Frontal cortex (tissue), 3 donors: ENCODE measurements at regions not wholly inside any gene's neighbourhood (a gene's known extent, or its start where the extent isn't known, plus 50 kb on each side); places are given as distances from the start of the nearest gene placed in this dataset.
"Not testable (repeated sequence)": the region's sequence is repeated elsewhere in the genome, so short reads cannot be mapped to it uniquely, and the experiment has no call there.

Experiments used
- DNase-seq, 2 donors: peaks; one replicate each; pipeline ENCODE4 v3.0.0; 2012; ENCODE audit warnings: low spot score in 2 of 2
- FAIRE-seq: peaks from 2 replicates; lab custom pipeline; 2012; peaks lifted over from hg19 to GRCh38; lab: Jason Lieb, UNC
- donor health status: control.
- donor health status: control.
- donor health status: control.

DNA sequence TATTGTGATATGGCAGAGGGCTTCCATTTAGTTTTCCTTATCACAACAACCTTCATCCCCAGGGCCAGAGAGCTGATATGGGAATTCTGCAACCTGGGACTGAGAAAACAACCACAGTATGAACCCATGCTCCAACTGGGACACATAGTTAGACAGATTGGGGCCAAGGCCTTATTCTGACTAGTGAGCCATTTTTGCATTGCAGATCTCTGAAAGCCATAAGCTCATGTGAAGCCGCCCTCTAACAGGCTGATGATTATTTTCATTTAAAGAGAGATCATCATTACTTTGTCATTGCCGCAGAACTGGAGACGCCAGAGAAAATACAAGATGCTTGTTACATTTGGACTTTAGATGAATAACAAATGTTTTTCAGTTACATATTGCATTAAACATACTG lies 791.7 kb upstream of the POM121L12 start:
- no peak for FAIRE-seq
- no peak for DNase-seq

DNA sequence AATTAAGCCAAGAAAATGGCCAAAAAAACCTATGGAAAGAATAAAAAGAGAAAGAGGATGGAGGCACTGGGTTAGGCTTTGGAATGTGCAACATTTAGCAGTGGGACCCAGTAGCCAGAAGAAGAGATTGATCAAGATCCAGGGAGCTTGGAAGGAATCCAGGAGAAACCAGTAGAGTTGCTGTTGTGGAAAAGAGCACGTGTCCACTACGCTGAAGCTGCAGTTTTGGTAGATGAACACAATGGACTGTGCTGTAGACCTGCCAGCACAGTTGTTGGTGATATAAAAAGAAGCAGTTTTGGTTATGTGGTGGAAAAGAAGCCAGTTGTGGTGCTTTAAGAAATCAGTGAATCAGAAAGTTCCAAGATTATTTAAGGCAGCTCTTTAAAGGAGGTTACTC lies 802.2 kb upstream of the POM121L12 start:
- no peak for DNase-seq
- no peak for FAIRE-seq

DNA sequence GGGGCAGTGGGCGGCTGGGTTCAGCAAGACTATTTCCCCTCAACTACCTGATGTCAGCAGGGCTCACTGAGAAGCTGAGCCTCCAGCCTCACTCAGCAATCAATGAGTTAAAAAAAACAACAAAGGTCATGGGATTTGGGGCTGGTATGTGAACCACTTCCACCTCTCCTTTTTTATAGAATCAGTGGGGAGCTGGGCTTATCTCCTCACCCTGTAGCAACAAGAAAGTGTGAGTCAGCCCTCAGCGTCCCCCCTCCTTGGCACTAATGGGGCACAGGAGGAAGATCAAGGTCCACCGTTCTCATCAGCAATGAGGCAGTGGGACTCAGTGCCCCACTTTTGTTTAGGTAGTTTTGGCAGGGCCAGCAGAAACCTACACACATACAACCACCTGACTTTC lies 823.5 kb upstream of the POM121L12 start:
- DNase-seq (no peak), FAIRE-seq (no peak)

DNA sequence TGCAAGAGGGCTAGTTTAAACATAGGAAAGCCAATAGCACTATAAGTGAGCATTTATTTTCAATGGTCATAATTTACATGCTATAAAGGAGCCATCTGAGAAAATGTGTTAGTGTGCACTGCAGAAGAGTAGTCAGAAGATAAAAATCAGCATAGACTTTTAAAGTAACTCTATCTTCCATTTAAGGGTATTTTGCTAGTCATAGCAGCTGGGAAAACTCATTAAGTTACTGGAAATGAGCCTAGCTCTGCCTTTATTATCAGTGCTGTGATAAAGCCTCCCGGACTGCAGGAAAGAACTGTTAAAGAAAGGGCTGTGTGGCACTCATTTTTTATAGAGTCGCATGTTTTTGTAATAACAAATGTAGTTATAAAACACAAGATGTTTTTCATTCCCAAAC lies 825.8 kb upstream of the POM121L12 start:
- no peak for FAIRE-seq
- DNase-seq: no peak

DNA sequence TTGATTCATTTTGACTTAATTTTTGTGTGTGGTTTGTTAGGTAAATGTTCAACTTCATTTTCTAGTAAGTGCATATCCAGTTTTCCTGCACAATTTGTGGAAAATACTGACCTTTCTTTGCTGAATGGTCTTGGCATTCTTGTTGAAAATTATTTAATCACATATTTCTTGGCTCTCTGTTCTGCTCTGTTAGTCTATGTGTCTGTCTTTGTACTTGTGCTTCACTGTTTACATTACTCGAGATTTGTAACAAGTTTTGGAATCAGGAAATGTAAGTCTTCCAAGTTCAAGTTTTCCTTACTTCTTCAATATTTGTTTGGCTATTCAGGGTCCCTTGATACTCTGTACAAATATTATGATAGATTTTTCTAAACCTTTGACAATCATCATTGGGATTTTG lies 838.2 kb upstream of the POM121L12 start:
- FAIRE-seq (no peak), DNase-seq (no peak)

DNA sequence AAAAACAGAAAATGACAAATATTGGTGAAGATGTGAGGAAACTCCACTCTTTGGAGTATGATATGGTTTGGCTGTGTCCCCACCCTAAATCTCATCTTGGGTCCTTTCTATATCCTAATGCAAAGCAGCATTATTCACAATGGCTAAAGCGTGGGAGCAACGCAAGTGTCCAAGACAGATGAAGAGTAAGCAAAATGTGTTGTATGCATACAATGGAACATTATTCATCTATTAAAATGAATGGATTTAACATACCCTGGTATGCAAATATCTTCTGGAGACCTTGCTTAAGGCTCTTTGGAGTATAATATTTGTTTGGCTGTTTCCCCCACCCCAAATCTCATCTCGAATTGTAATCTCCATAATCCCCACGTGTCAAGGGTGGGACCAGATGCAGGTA lies 839.8 kb upstream of the POM121L12 start:
- no peak for DNase-seq

DNA sequence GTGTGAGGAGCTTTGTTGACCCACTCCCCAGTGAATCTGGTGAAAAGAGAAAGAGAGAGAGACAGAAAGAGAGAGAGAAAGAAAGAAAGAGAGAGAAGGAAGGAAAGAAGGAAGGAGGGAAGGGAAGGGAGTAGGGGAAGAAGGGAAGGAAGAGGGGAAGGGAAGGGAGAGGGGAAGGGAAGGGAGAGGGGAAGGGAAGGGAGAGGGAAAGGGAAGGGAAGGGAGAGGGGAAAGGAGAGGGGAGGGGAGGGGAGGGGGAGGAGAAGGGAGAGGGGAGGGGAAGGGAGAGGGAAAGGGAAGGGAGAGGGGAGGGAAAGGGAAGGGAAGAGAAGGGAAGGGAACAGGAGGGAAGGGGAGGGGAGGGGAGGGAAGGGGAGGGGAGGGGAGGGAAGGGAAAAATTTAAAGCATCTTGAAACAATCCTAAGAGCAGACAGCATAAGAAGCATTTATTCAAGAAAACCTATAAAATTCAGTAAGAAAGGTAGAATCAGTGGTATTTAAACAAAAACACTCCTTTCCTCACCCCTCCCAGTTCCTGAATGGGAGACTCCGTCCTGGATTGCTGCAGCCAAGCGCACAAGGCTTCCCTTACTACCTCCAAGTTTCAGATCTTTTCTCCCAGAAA lies 846.2 kb upstream of the POM121L12 start:
- DNase-seq (no peak), FAIRE-seq (no peak)

More for the DNA sequence above, 839.8 kb upstream of the POM121L12 start:
- FAIRE-seq: no peak

DNA sequence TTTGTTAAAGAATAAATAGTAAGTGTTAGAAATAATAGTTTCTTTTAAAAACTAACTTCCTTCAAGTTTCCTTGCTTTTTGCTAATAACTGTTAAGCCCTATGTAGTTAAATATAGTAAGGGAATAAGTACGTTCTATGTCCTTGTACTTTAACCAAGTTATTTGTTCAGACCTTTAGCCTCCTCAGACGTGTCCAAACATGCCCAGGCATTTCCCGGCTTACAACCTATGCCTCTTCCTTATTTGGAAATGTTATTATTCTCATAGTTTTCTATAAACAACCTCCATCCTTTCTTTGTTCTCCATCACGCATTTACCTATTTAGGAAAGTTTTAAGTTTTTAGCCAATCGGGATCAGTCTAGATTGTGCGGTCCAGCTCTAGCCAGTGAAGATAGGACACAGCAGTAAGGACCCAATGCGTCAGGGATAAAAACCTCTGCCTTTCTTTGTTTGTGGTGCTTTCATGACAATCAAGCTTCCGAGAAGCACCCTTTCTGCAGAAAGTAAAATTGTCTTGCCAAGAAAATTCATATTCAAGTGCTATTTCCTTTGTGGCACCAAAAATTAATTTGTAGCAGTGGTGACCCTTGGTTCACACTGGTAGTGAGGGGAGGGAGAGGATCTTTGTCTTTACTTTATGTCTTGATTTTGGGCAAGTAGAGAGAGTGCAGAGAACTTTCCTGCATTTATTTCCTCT lies 851.3 kb upstream of the POM121L12 start:
- DNase-seq (no peak), FAIRE-seq (no peak)

DNA sequence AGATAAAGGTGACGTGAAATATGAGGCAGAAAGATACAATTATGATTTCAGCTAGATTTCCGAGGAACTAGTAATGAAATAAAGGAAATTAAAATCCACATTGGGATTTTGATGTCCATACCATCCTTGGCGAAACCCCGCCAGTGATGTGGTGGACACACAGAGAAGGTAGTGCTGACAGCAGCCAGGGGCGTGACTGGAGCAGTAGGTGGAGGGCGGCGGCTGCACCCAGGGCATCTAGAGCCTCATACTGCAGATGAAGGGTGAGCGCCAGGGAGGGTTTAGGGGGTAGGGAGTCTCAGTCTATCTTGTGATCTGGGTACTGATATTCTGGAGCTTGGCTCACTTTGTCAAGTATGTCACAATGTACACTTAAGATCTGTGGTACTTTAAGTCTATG lies 855.5 kb upstream of the POM121L12 start:
- FAIRE-seq (no peak), DNase-seq (no peak)

DNA sequence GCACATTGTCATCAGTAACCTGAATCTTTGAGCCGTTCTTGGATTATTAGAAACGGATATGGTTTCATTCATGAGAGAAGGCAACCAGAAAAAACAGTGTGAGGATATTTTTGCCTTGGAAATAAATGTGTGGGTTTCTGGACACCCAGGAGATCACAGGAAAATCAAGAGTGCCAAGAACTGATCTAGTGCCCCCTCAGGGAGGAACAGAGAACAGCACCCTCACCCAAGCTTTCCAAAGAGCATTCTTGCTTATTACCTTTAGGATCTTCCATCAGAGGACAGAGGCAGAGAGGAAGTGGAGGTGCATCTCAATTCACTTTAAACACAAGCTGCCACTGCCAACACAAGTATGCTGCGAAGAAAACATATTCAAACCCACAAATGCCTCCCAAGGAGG lies 851.5 kb upstream of the COBL start:
- DNase-seq (no peak), FAIRE-seq (no peak)

DNA sequence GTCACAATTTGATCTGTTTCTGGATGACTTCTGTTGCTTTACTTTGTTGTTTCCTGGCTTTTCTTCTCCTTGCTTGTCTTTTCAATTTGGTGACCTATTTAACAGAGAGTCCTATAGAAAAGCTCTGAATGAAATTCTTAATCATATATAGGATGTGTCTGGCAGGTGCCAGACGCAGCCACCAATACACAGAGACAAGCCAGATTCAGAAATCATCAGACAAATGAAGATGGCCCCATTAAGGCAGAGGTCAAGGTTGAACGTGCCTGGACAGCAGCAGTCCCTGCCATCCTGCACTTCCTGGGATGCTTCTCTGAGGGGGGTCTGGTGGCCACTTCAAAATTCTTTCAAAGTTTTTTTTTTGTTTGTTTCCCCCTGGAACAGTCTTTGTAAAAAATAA lies 846.7 kb upstream of the COBL start:
- no peak for DNase-seq
- FAIRE-seq: no peak

DNA sequence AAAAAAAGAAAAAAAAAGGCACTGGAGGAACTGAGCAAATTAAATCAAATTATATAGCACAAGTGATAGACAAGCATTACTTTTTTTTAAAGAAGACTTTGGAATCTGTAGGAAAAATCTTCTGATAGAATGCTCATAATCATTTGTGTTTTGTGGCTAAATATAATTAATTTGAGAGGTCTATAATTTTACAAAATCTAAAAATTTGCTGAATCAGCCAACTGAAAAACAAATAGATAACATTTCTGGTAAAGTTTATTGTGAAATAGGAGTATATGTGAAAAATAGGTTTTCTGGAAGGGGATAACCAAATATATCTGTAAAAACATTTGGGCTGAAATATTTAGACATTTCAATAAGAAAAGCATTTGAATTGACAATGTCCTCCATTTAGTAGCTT lies 844.9 kb upstream of the COBL start:
- DNase-seq (no peak), FAIRE-seq (no peak)

DNA sequence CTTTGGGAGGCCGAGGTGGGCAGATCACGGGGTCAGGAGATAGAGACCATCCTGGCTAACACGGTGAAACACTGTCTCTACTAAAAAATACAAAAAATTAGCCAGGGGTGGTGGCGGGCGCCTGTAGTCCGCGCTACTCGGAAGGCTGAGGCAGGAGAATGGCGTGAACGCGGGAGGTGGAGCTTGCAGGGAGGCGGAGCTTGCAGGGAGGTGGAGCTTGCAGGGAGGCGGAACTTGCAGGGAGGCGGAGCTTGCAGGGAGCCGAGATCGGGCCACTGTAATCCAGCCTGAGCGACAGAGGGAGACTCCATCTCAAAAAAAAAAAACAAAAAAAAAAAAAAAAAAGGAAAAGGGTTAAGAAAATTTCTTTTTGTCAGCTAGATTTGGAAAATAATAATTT lies 842.8 kb upstream of the COBL start:
- DNase-seq, FAIRE-seq: not testable (repeated sequence)

DNA sequence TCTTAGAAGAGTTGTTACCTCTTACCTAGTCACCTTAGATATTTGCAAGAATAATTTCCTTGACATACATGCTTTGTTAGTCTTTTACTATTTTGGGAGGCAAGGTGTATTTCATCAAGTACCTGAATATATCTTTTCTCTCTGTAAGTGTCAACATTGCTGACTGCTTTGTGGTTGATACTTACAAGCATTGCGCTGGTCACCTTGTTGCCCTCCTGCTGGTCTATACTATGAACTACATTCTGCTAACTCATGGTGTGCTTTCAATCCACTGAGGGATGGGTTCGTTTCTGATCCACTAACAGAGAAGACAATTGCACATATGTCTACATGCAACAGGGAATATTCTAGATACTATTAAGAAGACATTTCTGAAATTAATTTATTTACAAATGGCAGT lies 837.8 kb upstream of the COBL start:
- FAIRE-seq: no peak
- DNase-seq: no peak

DNA sequence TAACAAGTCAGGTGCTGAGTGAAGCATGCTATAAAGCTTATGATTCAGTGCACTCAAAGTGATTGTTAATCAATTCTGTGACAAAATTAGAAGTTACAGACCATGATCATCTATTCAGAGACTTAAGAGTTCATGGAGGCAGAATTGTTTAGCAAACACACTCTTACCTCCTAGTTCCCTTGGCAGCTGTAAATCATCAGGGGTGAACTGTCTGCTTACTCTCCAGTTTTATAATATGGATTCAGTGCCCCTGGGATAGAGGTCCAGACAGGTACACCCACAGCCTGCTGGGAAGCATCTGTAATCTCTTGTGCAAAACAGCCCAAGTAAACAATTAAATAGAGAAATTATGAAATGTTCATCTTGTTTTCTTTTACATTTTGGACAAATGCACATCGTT lies 835.0 kb upstream of the COBL start:
- no peak for FAIRE-seq

DNA sequence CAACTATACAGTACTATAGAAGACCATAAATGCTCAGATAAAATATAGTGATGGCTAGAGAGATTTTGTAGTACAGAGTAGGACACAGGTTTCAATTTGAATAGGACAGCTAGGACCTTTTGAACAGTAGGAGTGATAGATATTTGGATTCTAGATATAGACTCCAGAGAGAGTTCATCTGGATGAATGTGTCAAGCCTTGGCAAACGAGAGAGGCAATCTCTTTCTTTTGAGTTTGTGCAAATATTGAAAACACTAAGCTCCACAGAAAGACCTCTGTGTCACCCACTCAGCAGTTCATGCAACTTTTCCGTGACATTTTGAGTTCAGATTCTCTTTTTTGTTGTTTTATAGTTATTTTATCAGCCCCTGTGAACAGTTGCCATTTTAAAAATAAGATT lies 834.3 kb upstream of the COBL start:
- no peak for FAIRE-seq
- no peak for DNase-seq

More for the DNA sequence above, 835.0 kb upstream of the COBL start:
- DNase-seq: no peak

DNA sequence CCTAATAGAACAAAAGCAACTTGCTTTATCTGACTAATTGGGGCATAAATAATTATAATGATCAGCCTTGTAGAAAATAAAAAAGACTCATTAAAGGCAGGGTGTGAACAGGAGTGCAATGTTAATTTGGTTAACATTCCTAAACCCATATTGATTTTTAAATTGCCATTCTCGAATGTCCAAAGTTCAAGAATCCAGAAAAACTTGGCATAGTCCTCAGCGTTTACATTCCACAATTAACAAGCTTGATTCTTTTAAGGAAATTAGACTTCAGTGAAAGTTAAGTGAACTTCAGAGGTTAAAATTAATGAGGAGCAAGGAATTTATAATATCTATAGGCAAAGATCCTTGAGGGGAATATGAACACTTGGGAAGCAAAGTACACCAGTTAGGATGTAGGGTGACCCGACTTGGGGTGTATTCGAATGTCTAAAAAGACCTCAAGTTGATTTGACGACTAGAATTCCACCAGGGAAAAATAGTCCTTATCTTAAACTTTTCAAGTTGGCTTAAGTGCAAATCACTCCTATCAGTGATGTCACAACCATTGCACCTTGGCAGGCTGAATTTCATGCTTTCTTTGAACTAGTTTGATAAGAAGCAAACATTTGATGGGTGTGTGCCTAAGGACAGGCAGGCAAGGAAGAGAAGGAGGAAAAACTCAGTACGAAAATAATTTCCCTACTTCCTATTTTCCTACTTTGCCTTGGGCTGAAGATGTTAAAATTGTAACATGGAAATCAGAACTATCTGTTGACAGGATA lies 830.4 kb upstream of the COBL start:
- FAIRE-seq: no peak

DNA sequence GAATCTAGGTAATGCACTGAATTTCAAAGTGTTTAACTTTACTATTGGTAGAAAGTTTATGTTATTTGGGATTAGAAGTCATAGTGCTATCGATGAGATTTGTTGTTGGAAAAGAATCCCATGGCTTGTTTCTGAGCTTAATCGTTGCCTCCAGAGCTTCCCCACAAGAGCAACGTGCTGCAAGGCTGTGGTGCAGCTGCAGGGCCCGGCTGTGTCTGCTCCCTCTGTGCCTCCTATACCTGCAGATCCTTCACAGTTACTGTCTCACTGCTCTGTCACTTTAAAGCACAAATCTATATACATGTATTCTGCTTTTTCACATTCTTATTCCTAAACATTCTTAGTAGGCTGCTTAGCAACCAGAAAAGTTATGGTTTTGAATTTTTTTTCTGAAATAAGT lies 826.6 kb upstream of the COBL start:
- no peak for FAIRE-seq
- no peak for DNase-seq

More for the DNA sequence above, 830.4 kb upstream of the COBL start:
- DNase-seq: no peak

DNA sequence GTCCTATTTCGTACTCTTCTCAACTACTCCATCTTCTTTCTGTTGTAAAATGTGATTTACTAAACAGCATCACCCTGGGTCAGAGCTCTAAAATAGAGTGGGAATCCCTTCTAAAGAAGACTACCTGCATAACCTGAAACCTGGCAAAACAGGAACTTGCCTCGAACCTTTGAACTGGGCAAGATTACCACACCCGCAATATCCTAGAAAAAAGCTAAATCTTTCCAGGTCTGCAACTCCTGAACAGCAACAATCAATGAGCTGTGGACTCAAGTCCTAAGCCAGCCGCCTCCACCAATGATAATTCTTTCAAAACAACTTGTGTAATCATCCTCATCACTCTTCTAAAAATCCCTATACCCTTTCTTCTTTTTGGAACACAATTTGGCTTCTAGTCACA lies 824.2 kb upstream of the COBL start:
- no peak for FAIRE-seq
- DNase-seq: no peak

DNA sequence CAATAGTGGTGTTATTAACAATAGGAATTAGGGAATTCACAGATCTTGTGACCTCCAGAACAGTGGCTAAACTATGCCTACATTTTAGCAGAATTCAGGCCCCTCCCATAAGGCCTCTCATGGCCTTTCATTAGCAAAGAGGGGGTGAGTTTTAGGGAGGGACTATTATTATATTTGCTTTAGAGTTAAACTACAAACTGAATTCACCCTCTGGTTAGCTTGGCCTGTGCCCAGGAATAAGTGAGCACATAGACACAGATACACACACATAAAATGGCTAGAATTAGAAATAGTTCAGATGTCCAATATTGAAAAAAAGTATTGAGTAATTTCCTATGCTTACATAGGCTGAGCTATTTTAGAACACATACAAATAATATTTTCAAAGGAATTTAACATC lies 818.8 kb upstream of the COBL start:
- no peak for FAIRE-seq
- DNase-seq: no peak

DNA sequence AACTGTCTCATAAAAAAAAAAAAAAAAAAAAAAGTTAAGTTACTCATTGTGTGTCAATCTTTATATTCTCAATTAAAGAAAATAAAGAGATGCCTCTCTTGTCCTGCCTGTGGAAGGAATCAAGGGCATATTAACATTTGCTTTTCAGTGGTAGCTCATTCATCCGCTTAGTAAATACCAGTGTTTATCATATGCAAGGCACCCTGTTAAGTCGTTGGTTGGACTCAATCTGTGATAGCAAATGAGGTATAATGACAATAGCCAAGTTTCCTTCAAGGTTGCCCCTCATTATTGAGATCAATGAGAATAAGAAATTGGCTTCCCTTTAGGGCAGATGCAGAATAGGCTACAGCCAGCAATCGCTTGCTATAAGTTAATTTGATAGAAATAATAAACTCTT lies 812.7 kb upstream of the COBL start:
- no peak for FAIRE-seq
- DNase-seq: no peak
